GM21619 (cell line): ENCODE measurements at regions not wholly inside any gene's neighbourhood (a gene's known extent, or its start where the extent isn't known, plus 50 kb on each side); places are given as distances from the start of the nearest gene placed in this dataset.

Source experiments
- ATAC-seq: cut with Tn5 transposase; IDR thresholded peaks from one replicate; pipeline ENCODE4 v1.9.1; 2021; ENCODE audit not compliant: unreplicated experiment

DNA sequence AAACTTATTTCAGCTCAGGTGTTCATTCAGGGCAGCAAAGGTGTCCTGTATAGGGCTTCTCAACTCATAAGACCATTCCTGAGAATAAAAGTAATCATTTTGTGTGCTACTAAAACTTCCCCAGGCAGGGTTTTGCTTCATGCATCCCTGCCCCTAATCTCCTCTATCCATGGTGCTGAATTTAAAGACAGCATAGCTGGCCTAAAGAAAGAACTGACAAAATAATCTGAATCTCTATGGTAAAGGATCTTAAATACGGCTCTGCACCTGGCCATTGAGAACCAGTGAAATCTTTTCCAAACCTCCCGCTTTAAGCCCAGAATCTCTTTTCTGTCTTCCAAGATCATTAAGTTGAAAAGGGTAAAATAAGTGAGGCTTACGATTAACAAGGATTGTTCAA is 292.1 kb upstream of the KLHL29 start:
- no peak for ATAC-seq

DNA sequence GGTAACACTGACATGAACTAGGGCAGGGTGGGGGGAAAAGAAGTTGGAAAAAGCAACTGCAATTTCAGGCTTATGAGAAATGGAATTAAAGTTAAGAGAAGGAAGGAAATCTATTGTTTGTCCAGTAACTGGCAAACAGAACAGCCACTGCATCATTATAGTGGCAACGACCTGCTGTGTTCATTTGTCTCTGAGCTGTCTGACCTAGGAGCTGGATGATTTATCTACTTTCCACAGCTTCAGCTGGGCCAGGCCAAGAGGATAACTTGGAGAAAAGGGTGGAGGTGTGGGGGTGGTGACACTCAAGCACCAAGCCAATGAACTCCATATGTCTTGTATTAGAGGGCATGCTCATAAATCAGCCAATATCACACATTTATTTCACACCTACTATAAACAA is 291.5 kb upstream of the KLHL29 start:
- ATAC-seq = no peak

DNA sequence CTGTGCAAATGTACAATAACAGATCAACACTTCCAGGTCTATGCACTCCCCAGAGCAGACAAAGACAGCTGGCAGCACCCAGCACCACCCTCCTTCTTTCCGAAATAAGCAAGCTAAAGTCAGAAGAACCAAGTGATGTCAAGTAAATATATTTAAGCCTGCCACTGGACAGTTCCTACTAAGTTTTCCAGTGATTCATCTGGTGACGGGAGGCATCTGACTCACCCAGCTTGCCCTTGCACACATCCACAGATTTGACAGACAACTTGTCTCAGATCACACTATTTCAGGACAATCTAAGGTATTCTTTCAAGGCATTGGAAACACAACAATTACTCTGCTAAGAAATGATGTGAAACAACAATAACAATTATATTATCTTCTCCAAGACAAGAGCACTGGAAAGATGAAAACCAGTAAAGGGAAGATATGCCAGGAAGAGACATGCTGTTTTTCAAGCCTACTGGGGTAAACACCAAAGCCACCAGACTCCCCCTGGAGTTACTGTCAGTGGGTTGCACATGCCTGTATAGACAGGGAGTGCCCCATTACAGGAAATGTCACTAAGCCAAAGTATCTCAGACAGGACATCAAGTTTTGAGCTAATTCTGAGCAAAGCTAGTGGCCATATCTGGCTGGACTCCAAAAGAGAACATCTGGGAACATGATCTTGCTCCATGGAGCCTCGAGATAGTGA is 287.9 kb upstream of the KLHL29 start:
- no peak for ATAC-seq

- ATAC-seq = no peak
Measured at GRCh38 chr2:23100406-23100805, 284.6 kb upstream of the KLHL29 start.

- no peak for ATAC-seq
Measured at GRCh38 chr2:23106242-23106785, 278.7 kb upstream of the KLHL29 start.

DNA sequence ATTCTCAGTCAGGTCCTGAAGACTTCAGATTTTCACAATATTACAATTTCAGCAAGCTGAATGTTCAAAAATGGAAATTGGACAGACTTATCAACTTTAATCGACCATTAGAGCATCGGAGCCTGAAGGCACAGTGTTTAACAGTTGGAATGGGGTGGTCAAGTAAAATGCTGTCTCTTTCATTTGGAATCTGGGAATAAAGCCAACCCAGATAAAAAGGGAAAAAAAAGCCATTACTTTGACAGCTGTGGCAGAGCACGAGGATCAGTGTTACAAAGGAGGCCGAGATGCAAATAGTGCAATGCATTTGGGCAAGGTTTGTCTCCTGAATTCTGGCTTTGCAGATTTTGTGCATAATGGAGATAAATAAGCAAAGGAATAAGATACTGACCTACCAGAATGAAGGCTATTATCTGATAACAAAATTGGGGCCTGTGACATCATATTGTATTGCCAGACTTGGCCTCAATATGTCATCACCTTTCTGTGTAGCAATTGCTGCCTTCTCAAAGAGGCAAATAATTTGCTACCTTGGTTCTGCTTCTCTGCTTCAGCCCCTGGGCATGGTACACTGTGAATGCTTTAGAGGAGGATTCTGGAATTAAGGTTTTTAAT is 277.5 kb upstream of the KLHL29 start:
- ATAC-seq = no peak

DNA sequence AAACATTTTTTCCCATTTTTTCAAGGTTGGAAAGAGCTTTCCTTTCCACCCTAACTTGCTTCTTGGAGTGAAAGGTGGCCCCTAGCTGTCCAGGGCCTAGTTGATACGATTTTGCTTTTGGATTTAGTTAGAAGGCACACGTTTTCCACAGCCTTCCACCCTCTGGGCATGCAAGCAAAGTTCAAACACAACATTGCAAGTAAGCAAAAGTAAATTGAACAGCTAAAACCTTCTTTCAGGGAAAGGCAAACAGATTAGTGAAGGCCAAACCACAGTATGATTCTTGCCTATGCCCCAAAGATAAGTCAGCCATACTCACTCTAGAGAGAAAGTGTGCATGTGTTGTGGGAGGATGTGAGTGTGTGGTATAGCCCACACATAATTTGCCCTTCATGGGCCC is 273.7 kb upstream of the KLHL29 start:
- ATAC-seq = no peak

DNA sequence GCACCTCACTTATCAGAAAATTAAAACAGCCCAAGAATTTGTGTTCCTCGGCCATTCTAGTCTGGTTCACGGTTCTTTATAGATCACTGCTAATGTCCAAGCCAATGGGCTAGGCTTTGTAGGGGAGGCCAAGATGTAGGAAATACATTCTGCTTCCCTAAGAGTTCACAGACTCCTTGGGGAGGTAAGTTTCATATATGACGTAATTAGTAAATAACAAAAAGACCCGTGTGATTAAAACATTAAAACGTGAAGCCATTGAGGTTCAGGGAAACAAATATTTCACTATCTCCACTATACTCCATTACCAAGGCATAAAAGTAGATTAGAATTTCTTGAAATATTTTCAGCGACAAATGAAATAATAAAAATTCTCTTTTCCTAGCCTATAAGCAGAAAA is 272.5 kb upstream of the KLHL29 start:
- no peak for ATAC-seq

GRCh38 chr2:23114299-23114698 is 270.7 kb upstream of the KLHL29 start:
- no peak for ATAC-seq

GRCh38 chr2:23118313-23118712 is 266.7 kb upstream of the KLHL29 start:
- ATAC-seq = no peak

DNA sequence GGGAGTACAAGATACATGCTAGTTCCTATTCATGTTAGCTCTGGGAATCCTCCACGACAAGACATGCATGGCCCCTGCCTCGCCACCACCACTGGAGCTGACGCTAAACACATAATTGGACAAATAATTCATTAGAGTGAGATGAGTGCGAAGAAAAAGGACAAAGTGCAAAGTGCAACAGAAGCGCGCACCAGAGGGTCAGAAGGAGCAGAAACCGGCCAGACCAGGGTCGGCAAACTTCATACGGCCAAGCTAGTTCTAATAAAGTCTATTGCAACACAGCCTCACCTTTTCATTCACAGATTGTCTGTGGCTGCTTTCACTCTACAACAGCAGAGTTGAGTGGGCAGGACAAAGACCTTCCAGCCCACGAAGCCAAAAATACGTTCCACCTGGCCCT is 266.1 kb upstream of the KLHL29 start:
- ATAC-seq = no peak

DNA sequence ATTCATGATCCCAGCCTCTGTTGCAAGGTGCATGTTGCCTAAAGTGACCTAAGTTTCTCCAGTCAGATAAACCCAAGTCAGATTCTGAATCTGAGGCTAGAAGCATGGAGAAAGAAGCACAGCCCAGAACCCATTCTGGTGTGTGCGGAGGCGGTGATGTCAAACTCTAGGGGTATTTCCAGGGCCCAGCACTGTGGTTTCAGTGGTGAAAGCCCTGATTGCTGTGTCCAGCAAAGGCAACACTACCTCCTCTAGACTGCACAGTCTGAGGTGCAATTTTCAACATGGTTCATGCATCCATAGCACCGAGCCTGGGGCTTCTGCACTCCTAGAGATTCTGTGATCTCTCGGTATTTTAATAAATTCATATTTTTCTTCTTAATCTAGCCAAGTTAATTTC is 264.8 kb upstream of the KLHL29 start:
- ATAC-seq = no peak

GRCh38 chr2:23121968-23122648 is 262.9 kb upstream of the KLHL29 start:
- no peak for ATAC-seq

- ATAC-seq = no peak
Measured at GRCh38 chr2:23122681-23123215, 262.2 kb upstream of the KLHL29 start.

GRCh38 chr2:23123686-23124085 is 261.3 kb upstream of the KLHL29 start:
- ATAC-seq = no peak

GRCh38 chr2:23124214-23124750 is 260.7 kb upstream of the KLHL29 start:
- ATAC-seq = no peak

- no peak for ATAC-seq
Measured at GRCh38 chr2:23127465-23127864, 257.5 kb upstream of the KLHL29 start.

DNA sequence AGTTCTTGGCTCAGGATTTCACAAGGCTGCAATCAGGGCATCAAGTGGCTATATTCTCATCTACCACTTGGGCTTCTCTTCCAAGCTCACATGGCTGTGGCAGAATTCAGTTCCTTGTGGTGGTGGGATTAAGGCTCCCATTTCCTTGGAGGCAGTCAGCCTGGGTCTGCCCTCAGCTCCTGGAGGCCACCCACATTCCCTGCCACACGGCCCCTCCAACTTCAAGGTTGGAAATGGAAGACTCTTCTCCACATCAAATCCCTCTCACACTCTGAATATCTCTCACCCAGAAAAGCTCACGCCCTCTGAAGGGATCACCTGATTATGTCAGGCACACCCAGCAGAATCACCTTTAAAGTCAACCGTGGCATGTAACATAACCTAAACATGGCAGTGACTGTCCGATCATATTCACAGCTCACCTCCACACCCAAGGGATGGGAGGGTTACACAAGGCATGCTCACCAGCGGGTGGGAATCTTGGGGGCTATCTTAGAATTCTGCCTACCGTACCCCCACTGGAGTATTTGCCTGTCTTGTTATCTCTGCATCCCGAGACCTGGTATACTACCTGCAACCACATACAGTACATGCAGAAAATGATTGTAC is 256.2 kb upstream of the KLHL29 start:
- ATAC-seq = no peak

DNA sequence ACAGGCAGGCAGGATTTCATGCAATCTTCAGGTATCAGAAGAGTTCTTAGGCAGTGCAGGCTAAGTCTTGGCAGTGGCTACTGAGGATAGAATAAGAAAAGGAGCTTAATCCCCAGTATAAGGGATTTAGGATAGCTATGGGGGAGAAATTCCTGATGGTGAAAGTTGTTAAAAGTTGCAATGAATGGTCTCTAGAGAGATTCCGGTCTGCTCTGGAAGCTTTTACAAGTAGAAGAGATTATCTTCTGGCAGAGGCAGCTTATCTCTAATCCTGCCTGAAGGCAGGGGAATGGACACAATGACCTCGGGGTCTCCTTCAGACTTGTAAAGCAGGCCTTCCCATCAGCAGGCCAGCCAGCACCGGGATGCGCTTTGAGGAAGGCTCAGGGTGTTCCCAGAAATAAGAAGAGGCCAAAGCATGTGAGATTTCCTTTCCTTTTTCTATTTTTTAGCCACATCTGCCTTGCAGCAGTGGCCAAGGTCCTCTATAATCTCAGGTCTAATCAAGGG is 253.9 kb upstream of the KLHL29 start:
- no peak for ATAC-seq

DNA sequence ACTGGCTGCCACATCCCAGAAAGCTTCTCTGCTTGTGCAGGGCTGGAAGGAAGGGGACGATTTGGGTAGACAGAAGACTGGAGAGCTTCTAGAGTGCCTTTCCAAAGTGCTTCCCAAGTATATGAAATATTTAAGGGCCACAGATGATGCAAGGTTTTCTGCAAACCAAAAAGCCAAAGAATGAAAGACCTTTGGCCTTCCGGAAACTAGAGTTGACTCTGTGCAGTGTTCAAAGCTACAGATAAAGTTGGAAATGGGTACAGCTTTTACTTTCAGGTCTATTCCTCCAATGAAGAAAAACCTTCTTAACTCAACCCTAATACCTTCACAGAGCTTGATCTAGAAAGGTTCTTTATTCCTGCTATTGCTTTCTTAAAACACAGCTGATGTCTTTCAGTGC is 253.0 kb upstream of the KLHL29 start:
- ATAC-seq = no peak
